ENCODE measurements at regions not wholly inside any gene's neighbourhood (a gene's known extent, or its start where the extent isn't known, plus 50 kb on each side); places are given as distances from the start of the nearest gene placed in this dataset.

- FAIRE-seq = no peak
- no peak overlapping the region for H3K4me3 ChIP-seq
- POLR2A ChIA-PET = no interaction called here
- CTCF ChIA-PET = no interaction called here
- no peaks in the 10 kb centered on the region for H3K4me1 ChIP-seq
- TF ChIP-seq, protein P1, sequence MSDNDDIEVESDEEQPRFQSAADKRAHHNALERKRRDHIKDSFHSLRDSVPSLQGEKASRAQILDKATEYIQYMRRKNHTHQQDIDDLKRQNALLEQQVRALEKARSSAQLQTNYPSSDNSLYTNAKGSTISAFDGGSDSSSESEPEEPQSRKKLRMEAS (IDR thresholded peaks at IDR 0.05) = no peak
- TF ChIP-seq CEBPB (IDR thresholded peaks at IDR 0.05) (no peak), USF2 (IDR thresholded peaks at IDR 0.05) (no peak)
- TF ChIP-seq, protein P2, sequence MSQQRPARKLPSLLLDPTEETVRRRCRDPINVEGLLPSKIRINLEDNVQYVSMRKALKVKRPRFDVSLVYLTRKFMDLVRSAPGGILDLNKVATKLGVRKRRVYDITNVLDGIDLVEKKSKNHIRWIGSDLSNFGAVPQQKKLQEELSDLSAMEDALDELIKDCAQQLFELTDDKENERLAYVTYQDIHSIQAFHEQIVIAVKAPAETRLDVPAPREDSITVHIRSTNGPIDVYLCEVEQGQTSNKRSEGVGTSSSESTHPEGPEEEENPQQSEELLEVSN (IDR thresholded peaks at IDR 0.05; ENCODE audit: borderline replicate concordance, low read depth) = no peak
- H3K9me3 ChIP-seq = no peaks in the 10 kb centered on the region
- WGBS (ENCODE audit: missing lambda C conversion rate) = 0% methylated on average over 3 of the region's 3 CpGs
- no peak for ATAC-seq
- DNase-seq (ENCODE audit: low read depth in 1 of 2, low spot score in 1 of 2) = no peak
- no peak overlapping the region for H3K27ac ChIP-seq
- no peak overlapping the region for H3K4me2 ChIP-seq
Observed at GRCh38 chr11:80773919-80774318, 1333.1 kb upstream of the TENM4 start.

DNA sequence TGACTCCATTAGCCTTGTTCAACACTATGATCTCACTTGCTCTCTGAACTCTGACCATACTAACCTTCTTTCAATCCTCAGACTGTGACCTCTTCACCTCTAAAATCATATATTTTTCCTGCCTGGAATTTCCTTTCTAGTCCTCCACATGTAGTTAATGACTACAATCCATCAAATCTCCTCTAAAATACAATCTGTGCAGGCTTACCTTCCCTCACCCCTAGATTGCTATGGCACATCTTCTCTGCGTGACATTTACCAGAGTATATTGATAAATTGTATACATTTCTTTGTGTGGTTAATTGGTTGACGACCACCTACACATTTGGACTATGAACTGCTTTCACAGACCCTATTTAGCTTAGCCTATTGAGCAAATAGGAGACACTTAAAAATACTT, 1330.2 kb upstream of the TENM4 start:
- FAIRE-seq (no peak), DNase-seq (ENCODE audit: low read depth in 1 of 2, low spot score in 1 of 2) (no peak), ATAC-seq (no peak)
- Histone ChIP-seq H3K4me3 (no peak overlapping the region), H3K27ac (no peak overlapping the region), H3K4me1 (no peaks in the 10 kb centered on the region), H3K4me2 (no peak overlapping the region), H3K9me3 (no peaks in the 10 kb centered on the region)
- 1% methylated on average over 2 of the region's 2 CpGs for WGBS (ENCODE audit: missing lambda C conversion rate)
- no peak for TF ChIP-seq POLR2A (IDR thresholded peaks at IDR 0.05; ENCODE audit: low read length)
- no peak for TF ChIP-seq NR3C1 (IDR thresholded peaks at IDR 0.05)
- TF ChIP-seq RAD21 (conservative IDR thresholded peaks at IDR 0.05 in 1 of 2, IDR thresholded peaks at IDR 0.05 in 1 of 2) = no peak
- no peak for TF ChIP-seq TFCP2L1 (CRISPR knock-in tag; IDR thresholded peaks at IDR 0.05)
- no peak for TF ChIP-seq RARB (CRISPR knock-in tag; IDR thresholded peaks at IDR 0.05)
- no peak for TF ChIP-seq USF2 (IDR thresholded peaks at IDR 0.05)
- TF ChIP-seq, protein P2 (IDR thresholded peaks at IDR 0.05; ENCODE audit: borderline replicate concordance, low read depth) = no peak
- no peak for TF ChIP-seq JUN (IDR thresholded peaks at IDR 0.05)
- TF ChIP-seq, protein P3, sequence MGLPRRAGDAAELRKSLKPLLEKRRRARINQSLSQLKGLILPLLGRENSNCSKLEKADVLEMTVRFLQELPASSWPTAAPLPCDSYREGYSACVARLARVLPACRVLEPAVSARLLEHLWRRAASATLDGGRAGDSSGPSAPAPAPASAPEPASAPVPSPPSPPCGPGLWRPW (IDR thresholded peaks at IDR 0.05) = no peak
- TF ChIP-seq NFE2L2 (conservative IDR thresholded peaks at IDR 0.05; ENCODE audit: low read length) = no peak
- no peak for TF ChIP-seq JUNB (IDR thresholded peaks at IDR 0.05)
- no peak for TF ChIP-seq ZFP36 (IDR thresholded peaks at IDR 0.05; ENCODE audit: borderline replicate concordance, partially characterized antibody)
- no peak for TF ChIP-seq HDAC2 (IDR thresholded peaks at IDR 0.05)
- no peak for TF ChIP-seq CBX2 (IDR thresholded peaks at IDR 0.05; ENCODE audit: borderline replicate concordance, low read depth)
- ChIA-PET CTCF (no interaction called here), POLR2A (no interaction called here)

GRCh38 chr11:80758787-80759186, 1318.0 kb upstream of the TENM4 start:
- Histone ChIP-seq H3K4me1 (no peaks in the 10 kb centered on the region), H3K9me3 (no peaks in the 10 kb centered on the region), H3K4me3 (no peak overlapping the region), H3K4me2 (no peak overlapping the region), H3K27ac (no peak overlapping the region)
- ChIA-PET CTCF (no interaction called here), POLR2A (no interaction called here)
- DNase-seq (ENCODE audit: low read depth in 1 of 2, low spot score in 1 of 2) (no peak), FAIRE-seq (no peak), ATAC-seq (no peak)
- TF ChIP-seq CEBPB (IDR thresholded peaks at IDR 0.05) (no peak), CBX8 (IDR thresholded peaks at IDR 0.05) (no peak), HDAC2 (IDR thresholded peaks at IDR 0.05) (no peak), ZSCAN20 (CRISPR knock-in tag; IDR thresholded peaks at IDR 0.05) (no peak), CHD4 (IDR thresholded peaks at IDR 0.05; ENCODE audit: borderline replicate concordance) (no peak), POLR2A (IDR thresholded peaks at IDR 0.05; ENCODE audit: low read length) (no peak), FOSL2 (IDR thresholded peaks at IDR 0.05) (no peak), FOSL2 (CRISPR knock-in tag; IDR thresholded peaks at IDR 0.05) (no peak), BCL3 (IDR thresholded peaks at IDR 0.05) (no peak), NR3C1 (IDR thresholded peaks at IDR 0.05) (no peak), JUNB (IDR thresholded peaks at IDR 0.05) (no peak), GATA3 (IDR thresholded peaks at IDR 0.05; ENCODE audit: borderline replicate concordance) (no peak), TP53 (CRISPR knock-in tag; IDR thresholded peaks at IDR 0.05) (no peak), RFX5 (IDR thresholded peaks at IDR 0.05) (no peak), FOSB (CRISPR knock-in tag; IDR thresholded peaks at IDR 0.05) (no peak)
- TF ChIP-seq, protein P4, sequence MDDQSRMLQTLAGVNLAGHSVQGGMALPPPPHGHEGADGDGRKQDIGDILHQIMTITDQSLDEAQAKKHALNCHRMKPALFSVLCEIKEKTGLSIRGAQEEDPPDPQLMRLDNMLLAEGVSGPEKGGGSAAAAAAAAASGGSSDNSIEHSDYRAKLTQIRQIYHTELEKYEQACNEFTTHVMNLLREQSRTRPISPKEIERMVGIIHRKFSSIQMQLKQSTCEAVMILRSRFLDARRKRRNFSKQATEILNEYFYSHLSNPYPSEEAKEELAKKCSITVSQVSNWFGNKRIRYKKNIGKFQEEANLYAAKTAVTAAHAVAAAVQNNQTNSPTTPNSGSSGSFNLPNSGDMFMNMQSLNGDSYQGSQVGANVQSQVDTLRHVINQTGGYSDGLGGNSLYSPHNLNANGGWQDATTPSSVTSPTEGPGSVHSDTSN (IDR thresholded peaks at IDR 0.05) = no peak
- TF ChIP-seq, protein P2 (IDR thresholded peaks at IDR 0.05; ENCODE audit: borderline replicate concordance, low read depth) = no peak
- 0% methylated on average over 1 of the region's 1 CpG for WGBS (ENCODE audit: missing lambda C conversion rate)
